WTC11 (cell line): ENCODE measurements at regions not wholly inside any gene's neighbourhood (a gene's known extent, or its start where the extent isn't known, plus 50 kb on each side); places are given as distances from the start of the nearest gene placed in this dataset.

Source experiments
- ATAC-seq: fragments of 200-7000 bp; cut with Tn5 transposase; 2 replicates; pipeline ENCODE4 v1.10.0; 2021; ENCODE audit warnings: mild to moderate bottlenecking, moderate library complexity
- CTCF ChIA-PET: fragments of 300-600 bp; sonication (Branson Sonifier 250); formaldehyde crosslinking; loops from one replicate; lab custom pipeline; 2021; ENCODE audit warnings: antibody characterized with exemption; lab: Charles Lee
- POLR2A ChIA-PET: fragments of 350-600 bp; sonication (Branson Sonifier 250); formaldehyde crosslinking; loops from one replicate; lab custom pipeline; 2021; ENCODE audit warnings: antibody characterized with exemption; lab: Charles Lee
- DNase-seq: peaks from one replicate; pipeline ENCODE4 v3.0.0; 2021; ENCODE audit warnings: low spot score
- H3K27ac Mint-ChIP-seq: 2 replicates; pipeline ENCODE4 v1.8.0; 2021; ENCODE audit warnings: mixed read lengths
- H3K27me3 Mint-ChIP-seq: 2 replicates; pipeline ENCODE4 v1.8.0; 2021; ENCODE audit warnings: low read depth, mild to moderate bottlenecking, moderate library complexity, mixed read lengths
- H3K36me3 Mint-ChIP-seq: 2 replicates; pipeline ENCODE4 v1.8.0; 2021; ENCODE audit warnings: mixed read lengths
- H3K4me1 Mint-ChIP-seq: 2 replicates; pipeline ENCODE4 v1.8.0; 2022; ENCODE audit warnings: mixed read lengths
- H3K4me3 Mint-ChIP-seq: 2 replicates; pipeline ENCODE4 v1.8.0; 2021; ENCODE audit warnings: mild to moderate bottlenecking, moderate library complexity, mixed read lengths
- H3K9me3 Mint-ChIP-seq: 2 replicates; pipeline ENCODE4 v1.8.0; 2021; ENCODE audit warnings: mixed read lengths
- FOXK1 ChIP-seq: sonication (generic); formaldehyde crosslinking; IDR thresholded peaks from 2 replicates; pipeline ENCODE4 v1.8.0; 2022; ENCODE audit warnings: mild to moderate bottlenecking, moderate library complexity, missing genetic modification reagents
- HMGA2 ChIP-seq: fragments of 250-450 bp; sonication (Bioruptor Pico); IDR thresholded peaks from 2 replicates; pipeline ENCODE4 v1.4.0; 2021; ENCODE audit warnings: mild to moderate bottlenecking, moderate library complexity
- IRF2 ChIP-seq: sonication (generic); formaldehyde crosslinking; IDR thresholded peaks from 2 replicates; pipeline ENCODE4 v1.8.0; 2022; ENCODE audit warnings: low read depth, missing genetic modification reagents, borderline replicate concordance
- JAZF1 ChIP-seq: fragments of 250-450 bp; sonication (Bioruptor Pico); IDR thresholded peaks from 2 replicates; pipeline ENCODE4 v1.9.0; 2021; ENCODE audit warnings: moderate library complexity, mild to moderate bottlenecking, inconsistent platforms
- KAT7 ChIP-seq: sonication (generic); formaldehyde crosslinking; IDR thresholded peaks from 2 replicates; pipeline ENCODE4 v1.8.1; 2023; ENCODE audit warnings: missing genetic modification reagents, mild to moderate bottlenecking, borderline replicate concordance
- NFE2L1 ChIP-seq: sonication (generic); formaldehyde crosslinking; IDR thresholded peaks from 2 replicates; pipeline ENCODE4 v1.8.1; 2023; ENCODE audit warnings: missing genetic modification reagents
- NR1H2 ChIP-seq: sonication (generic); formaldehyde crosslinking; IDR thresholded peaks from 2 replicates; pipeline ENCODE4 v1.9.0; 2021; ENCODE audit warnings: mild to moderate bottlenecking, moderate library complexity, missing genetic modification reagents
- SP1 ChIP-seq: sonication (generic); formaldehyde crosslinking; conservative IDR thresholded peaks from 2 replicates; pipeline ENCODE4 v1.8.1; 2022; ENCODE audit warnings: missing genetic modification reagents
- TCF7 ChIP-seq: sonication (generic); formaldehyde crosslinking; IDR thresholded peaks from 2 replicates; pipeline ENCODE4 v1.8.0; 2022; ENCODE audit warnings: mild to moderate bottlenecking, low read depth, missing genetic modification reagents, moderate library complexity
- ZNF138 ChIP-seq: sonication (generic); formaldehyde crosslinking; conservative IDR thresholded peaks from 2 replicates; pipeline ENCODE4 v1.8.1; 2022; ENCODE audit warnings: mild to moderate bottlenecking, moderate library complexity, missing genetic modification reagents
- ZNF317 ChIP-seq: sonication (generic); formaldehyde crosslinking; IDR thresholded peaks from 2 replicates; pipeline ENCODE4 v1.8.1; 2023; ENCODE audit warnings: low read depth, mild to moderate bottlenecking, moderate library complexity, missing genetic modification reagents, borderline replicate concordance
- ZNF423 ChIP-seq: fragments of 250-450 bp; sonication (Bioruptor Pico); IDR thresholded peaks from 2 replicates; pipeline ENCODE4 v2.1.2; 2022; ENCODE audit warnings: mild to moderate bottlenecking, moderate library complexity
- ZNF671 ChIP-seq: fragments of 250-450 bp; sonication (Bioruptor Pico); IDR thresholded peaks from 2 replicates; pipeline ENCODE4 v1.8.0; 2021; ENCODE audit warnings: mild to moderate bottlenecking
- TF ChIP-seq, protein P1 (sequence below): sonication (generic); formaldehyde crosslinking; IDR thresholded peaks from 2 replicates; pipeline ENCODE4 v1.8.0; 2023; ENCODE audit warnings: mild to moderate bottlenecking, missing genetic modification reagents
- TF ChIP-seq, protein P2 (sequence below): sonication (generic); formaldehyde crosslinking; IDR thresholded peaks from 2 replicates; pipeline ENCODE4 v1.8.0; 2022; ENCODE audit warnings: mild to moderate bottlenecking, missing genetic modification reagents
- TF ChIP-seq, protein P3 (sequence below): fragments of 250-450 bp; sonication (Bioruptor Pico); IDR thresholded peaks from 2 replicates; pipeline ENCODE4 v1.9.0; 2021; ENCODE audit warnings: mild to moderate bottlenecking
- TF ChIP-seq, protein P4 (sequence below): fragments of 250-450 bp; sonication (Bioruptor Pico); IDR thresholded peaks from 2 replicates; pipeline ENCODE4 v1.8.0; 2021; ENCODE audit warnings: mild to moderate bottlenecking
- TF ChIP-seq, protein P5 (sequence below): sonication (generic); formaldehyde crosslinking; IDR thresholded peaks from 2 replicates; pipeline ENCODE4 v1.8.1; 2023; ENCODE audit warnings: mild to moderate bottlenecking, missing genetic modification reagents, moderate library complexity
- TF ChIP-seq, protein P6 (sequence below): fragments of 200-600 bp; IDR thresholded peaks from 2 replicates; pipeline ENCODE4 v1.8.0; 2022; ENCODE audit warnings: antibody characterized with exemption
- TF ChIP-seq, protein P7 (sequence below): sonication (generic); formaldehyde crosslinking; IDR thresholded peaks from 2 replicates; pipeline ENCODE4 v1.8.1; 2022; ENCODE audit warnings: low read depth, mild to moderate bottlenecking, moderate library complexity, missing genetic modification reagents, borderline replicate concordance
- TF ChIP-seq, protein P8 (sequence below): sonication (generic); formaldehyde crosslinking; IDR thresholded peaks from 2 replicates; pipeline ENCODE4 v1.8.0; 2022; ENCODE audit warnings: mild to moderate bottlenecking, missing genetic modification reagents

DNA sequence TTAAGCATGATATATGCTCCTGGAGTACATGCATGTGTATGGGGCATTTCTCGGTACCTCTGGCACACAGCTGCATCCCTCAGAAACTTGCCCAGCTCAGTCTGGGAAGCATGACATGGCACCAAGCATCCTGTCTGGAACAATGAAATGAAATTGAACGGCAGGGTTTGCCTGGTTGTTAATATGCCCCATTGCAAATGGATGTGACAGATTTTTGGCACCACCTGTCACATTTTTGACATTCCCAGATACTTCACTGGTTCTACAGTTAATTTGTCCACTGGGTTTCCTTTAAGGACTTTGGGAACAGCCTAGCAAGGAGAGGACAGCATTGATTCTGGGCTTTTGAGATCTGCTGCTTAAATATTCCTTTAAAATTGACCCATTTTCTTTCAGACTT lies 305.8 kb downstream of the TSN start:
- no peak for DNase-seq
- no peaks in the 10 kb centered on the region for H3K9me3 Mint-ChIP-seq
- peaks cover 6% of the 10 kb centered on the region for H3K4me1 Mint-ChIP-seq
- no peak overlapping the region for H3K4me3 Mint-ChIP-seq
- POLR2A ChIA-PET, result no interaction called here
- H3K27ac Mint-ChIP-seq, result no peak overlapping the region
- ATAC-seq, result no peak
- H3K36me3 Mint-ChIP-seq, result no peaks in the 10 kb centered on the region
- CTCF ChIA-PET, result no interaction called here
- 0 out of 2 replicates have a peak, but pooled peaks cover 3% of the 10 kb centered on the region for H3K27me3 Mint-ChIP-seq
- TF ChIP-seq, protein P1, sequence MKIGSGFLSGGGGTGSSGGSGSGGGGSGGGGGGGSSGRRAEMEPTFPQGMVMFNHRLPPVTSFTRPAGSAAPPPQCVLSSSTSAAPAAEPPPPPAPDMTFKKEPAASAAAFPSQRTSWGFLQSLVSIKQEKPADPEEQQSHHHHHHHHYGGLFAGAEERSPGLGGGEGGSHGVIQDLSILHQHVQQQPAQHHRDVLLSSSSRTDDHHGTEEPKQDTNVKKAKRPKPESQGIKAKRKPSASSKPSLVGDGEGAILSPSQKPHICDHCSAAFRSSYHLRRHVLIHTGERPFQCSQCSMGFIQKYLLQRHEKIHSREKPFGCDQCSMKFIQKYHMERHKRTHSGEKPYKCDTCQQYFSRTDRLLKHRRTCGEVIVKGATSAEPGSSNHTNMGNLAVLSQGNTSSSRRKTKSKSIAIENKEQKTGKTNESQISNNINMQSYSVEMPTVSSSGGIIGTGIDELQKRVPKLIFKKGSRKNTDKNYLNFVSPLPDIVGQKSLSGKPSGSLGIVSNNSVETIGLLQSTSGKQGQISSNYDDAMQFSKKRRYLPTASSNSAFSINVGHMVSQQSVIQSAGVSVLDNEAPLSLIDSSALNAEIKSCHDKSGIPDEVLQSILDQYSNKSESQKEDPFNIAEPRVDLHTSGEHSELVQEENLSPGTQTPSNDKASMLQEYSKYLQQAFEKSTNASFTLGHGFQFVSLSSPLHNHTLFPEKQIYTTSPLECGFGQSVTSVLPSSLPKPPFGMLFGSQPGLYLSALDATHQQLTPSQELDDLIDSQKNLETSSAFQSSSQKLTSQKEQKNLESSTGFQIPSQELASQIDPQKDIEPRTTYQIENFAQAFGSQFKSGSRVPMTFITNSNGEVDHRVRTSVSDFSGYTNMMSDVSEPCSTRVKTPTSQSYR (CRISPR knock-in tag), result no peak
- TF ChIP-seq HMGA2 (no peak), ZNF317 (CRISPR knock-in tag) (no peak)
- TF ChIP-seq, protein P2, sequence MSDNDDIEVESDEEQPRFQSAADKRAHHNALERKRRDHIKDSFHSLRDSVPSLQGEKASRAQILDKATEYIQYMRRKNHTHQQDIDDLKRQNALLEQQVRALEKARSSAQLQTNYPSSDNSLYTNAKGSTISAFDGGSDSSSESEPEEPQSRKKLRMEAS (CRISPR knock-in tag), result no peak
- TF ChIP-seq, protein P3, sequence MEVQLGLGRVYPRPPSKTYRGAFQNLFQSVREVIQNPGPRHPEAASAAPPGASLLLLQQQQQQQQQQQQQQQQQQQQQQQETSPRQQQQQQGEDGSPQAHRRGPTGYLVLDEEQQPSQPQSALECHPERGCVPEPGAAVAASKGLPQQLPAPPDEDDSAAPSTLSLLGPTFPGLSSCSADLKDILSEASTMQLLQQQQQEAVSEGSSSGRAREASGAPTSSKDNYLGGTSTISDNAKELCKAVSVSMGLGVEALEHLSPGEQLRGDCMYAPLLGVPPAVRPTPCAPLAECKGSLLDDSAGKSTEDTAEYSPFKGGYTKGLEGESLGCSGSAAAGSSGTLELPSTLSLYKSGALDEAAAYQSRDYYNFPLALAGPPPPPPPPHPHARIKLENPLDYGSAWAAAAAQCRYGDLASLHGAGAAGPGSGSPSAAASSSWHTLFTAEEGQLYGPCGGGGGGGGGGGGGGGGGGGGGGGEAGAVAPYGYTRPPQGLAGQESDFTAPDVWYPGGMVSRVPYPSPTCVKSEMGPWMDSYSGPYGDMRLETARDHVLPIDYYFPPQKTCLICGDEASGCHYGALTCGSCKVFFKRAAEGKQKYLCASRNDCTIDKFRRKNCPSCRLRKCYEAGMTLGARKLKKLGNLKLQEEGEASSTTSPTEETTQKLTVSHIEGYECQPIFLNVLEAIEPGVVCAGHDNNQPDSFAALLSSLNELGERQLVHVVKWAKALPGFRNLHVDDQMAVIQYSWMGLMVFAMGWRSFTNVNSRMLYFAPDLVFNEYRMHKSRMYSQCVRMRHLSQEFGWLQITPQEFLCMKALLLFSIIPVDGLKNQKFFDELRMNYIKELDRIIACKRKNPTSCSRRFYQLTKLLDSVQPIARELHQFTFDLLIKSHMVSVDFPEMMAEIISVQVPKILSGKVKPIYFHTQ, result no peak

DNA sequence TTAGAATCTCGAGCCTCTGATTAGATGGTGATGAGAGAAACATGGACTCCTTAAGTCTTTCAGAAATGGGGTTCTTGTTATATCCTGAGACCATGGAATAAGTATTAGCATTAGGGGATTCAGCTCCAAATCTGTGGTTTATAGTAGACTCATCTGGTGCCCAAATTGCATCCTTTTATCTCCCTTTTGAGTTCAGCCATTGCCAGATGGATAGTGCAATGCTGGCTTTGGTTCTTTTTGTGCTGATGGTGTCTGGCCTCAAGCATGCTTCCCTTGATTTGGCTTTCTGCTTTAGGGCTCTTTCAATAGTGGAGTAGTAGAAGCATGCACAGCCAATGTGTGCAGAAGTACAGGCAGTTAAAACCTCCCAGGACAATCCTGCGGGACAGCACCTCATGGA lies 306.4 kb downstream of the TSN start:
- H3K27ac Mint-ChIP-seq, result no peak overlapping the region
- no peak for ATAC-seq
- no peaks in the 10 kb centered on the region for H3K9me3 Mint-ChIP-seq
- H3K27me3 Mint-ChIP-seq, result 0 out of 2 replicates have a peak, but pooled peaks cover 3% of the 10 kb centered on the region
- DNase-seq, result no peak
- ChIA-PET POLR2A (no interaction called here), CTCF (interaction anchor here (1.0 kb wide), 1 partner anchor 8 kb away, joined by 3 read pairs; no protein-coding TSS in a partner anchor)
- no peaks in the 10 kb centered on the region for H3K36me3 Mint-ChIP-seq
- TF ChIP-seq NR1H2 (CRISPR knock-in tag), result no peak
- TF ChIP-seq NFE2L1, result no peak
- TF ChIP-seq, protein P4, sequence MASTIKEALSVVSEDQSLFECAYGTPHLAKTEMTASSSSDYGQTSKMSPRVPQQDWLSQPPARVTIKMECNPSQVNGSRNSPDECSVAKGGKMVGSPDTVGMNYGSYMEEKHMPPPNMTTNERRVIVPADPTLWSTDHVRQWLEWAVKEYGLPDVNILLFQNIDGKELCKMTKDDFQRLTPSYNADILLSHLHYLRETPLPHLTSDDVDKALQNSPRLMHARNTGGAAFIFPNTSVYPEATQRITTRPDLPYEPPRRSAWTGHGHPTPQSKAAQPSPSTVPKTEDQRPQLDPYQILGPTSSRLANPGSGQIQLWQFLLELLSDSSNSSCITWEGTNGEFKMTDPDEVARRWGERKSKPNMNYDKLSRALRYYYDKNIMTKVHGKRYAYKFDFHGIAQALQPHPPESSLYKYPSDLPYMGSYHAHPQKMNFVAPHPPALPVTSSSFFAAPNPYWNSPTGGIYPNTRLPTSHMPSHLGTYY, result no peak
- TF ChIP-seq, protein P5, sequence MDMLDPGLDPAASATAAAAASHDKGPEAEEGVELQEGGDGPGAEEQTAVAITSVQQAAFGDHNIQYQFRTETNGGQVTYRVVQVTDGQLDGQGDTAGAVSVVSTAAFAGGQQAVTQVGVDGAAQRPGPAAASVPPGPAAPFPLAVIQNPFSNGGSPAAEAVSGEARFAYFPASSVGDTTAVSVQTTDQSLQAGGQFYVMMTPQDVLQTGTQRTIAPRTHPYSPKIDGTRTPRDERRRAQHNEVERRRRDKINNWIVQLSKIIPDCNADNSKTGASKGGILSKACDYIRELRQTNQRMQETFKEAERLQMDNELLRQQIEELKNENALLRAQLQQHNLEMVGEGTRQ (CRISPR knock-in tag), result no peak
- no peak for TF ChIP-seq ZNF671 (CRISPR knock-in tag)
- no peak for TF ChIP-seq ZNF138
- peaks cover 3% of the 10 kb centered on the region for H3K4me1 Mint-ChIP-seq
- H3K4me3 Mint-ChIP-seq, result no peak overlapping the region

DNA sequence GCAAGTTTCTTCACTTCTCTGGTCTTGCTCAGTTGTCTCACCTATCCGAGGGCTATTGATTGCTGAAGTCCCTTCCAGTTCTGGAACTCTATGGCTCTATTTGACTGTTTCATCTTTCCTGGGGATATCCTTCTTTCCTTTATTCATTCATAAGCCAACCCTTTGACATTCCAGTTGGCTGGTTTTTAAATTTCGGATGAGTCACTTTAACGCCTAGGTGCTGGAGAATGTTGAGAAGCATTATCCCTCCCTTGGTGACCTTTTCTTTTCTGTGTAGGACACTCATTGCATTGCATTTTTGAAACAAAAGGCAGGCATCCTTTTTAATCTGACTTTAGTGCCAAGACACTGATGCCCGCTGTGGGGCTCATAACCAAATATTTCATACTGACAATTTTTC lies 307.1 kb downstream of the TSN start:
- peaks cover 3% of the 10 kb centered on the region for H3K4me1 Mint-ChIP-seq
- no peak overlapping the region for H3K27ac Mint-ChIP-seq
- DNase-seq (no peak), ATAC-seq (no peak)
- no peaks in the 10 kb centered on the region for H3K9me3 Mint-ChIP-seq
- no peaks in the 10 kb centered on the region for H3K36me3 Mint-ChIP-seq
- POLR2A ChIA-PET, result no interaction called here
- no peak overlapping the region for H3K4me3 Mint-ChIP-seq
- CTCF ChIA-PET, result interaction anchor here (0.6 to 1.0 kb wide), 2 partner anchors 9 to 109 kb away, joined by 3 read pairs; no protein-coding TSS in a partner anchor
- H3K27me3 Mint-ChIP-seq, result no peaks in the 10 kb centered on the region
- no peak for TF ChIP-seq FOXK1 (CRISPR knock-in tag)
- no peak for TF ChIP-seq ZNF317 (CRISPR knock-in tag)
- TF ChIP-seq TCF7 (CRISPR knock-in tag), result no peak
- TF ChIP-seq JAZF1 (CRISPR knock-in tag), result no peak
- TF ChIP-seq IRF2 (CRISPR knock-in tag), result no peak
- no peak for TF ChIP-seq KAT7 (CRISPR knock-in tag)
- TF ChIP-seq, protein P6, sequence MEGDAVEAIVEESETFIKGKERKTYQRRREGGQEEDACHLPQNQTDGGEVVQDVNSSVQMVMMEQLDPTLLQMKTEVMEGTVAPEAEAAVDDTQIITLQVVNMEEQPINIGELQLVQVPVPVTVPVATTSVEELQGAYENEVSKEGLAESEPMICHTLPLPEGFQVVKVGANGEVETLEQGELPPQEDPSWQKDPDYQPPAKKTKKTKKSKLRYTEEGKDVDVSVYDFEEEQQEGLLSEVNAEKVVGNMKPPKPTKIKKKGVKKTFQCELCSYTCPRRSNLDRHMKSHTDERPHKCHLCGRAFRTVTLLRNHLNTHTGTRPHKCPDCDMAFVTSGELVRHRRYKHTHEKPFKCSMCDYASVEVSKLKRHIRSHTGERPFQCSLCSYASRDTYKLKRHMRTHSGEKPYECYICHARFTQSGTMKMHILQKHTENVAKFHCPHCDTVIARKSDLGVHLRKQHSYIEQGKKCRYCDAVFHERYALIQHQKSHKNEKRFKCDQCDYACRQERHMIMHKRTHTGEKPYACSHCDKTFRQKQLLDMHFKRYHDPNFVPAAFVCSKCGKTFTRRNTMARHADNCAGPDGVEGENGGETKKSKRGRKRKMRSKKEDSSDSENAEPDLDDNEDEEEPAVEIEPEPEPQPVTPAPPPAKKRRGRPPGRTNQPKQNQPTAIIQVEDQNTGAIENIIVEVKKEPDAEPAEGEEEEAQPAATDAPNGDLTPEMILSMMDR, result no peak
- TF ChIP-seq SP1, result no peak
- no peak for TF ChIP-seq NR1H2 (CRISPR knock-in tag)
- TF ChIP-seq, protein P7, sequence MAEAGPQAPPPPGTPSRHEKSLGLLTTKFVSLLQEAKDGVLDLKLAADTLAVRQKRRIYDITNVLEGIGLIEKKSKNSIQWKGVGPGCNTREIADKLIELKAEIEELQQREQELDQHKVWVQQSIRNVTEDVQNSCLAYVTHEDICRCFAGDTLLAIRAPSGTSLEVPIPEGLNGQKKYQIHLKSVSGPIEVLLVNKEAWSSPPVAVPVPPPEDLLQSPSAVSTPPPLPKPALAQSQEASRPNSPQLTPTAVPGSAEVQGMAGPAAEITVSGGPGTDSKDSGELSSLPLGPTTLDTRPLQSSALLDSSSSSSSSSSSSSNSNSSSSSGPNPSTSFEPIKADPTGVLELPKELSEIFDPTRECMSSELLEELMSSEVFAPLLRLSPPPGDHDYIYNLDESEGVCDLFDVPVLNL (CRISPR knock-in tag), result no peak
- TF ChIP-seq ZNF423 (CRISPR knock-in tag), result no peak
- TF ChIP-seq, protein P8, sequence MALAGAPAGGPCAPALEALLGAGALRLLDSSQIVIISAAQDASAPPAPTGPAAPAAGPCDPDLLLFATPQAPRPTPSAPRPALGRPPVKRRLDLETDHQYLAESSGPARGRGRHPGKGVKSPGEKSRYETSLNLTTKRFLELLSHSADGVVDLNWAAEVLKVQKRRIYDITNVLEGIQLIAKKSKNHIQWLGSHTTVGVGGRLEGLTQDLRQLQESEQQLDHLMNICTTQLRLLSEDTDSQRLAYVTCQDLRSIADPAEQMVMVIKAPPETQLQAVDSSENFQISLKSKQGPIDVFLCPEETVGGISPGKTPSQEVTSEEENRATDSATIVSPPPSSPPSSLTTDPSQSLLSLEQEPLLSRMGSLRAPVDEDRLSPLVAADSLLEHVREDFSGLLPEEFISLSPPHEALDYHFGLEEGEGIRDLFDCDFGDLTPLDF (CRISPR knock-in tag), result no peak
